Esophagus muscularis mucosa (tissue), 4 donors: ENCODE measurements at regions not wholly inside any gene's neighbourhood (a gene's known extent, or its start where the extent isn't known, plus 50 kb on each side); places are given as distances from the start of the nearest gene placed in this dataset.

Source experiments
- EP300 ChIP-seq: sonication (generic); formaldehyde crosslinking; IDR thresholded peaks from one replicate; pipeline ENCODE4 v1.6.1; 2017; ENCODE audit warnings: antibody characterized with exemption
- POLR2A ChIP-seq: fragments of 450-650 bp; IDR thresholded peaks from one replicate; pipeline ENCODE4 v1.6.1; 2017; ENCODE audit warnings: antibody characterized with exemption, moderate library complexity, mild to moderate bottlenecking, low read depth
- POLR2AphosphoS5 ChIP-seq, 2 donors: sonication (generic); formaldehyde crosslinking; IDR thresholded peaks; one replicate each; pipeline ENCODE4 v1.6.1; 2017; ENCODE audit warnings: antibody characterized with exemption in 2 of 2
- TF ChIP-seq, protein P1 (sequence below), 3 experiments: fragments of 200-600 bp in 2 of 3; fragments of 450-650 bp in 1 of 3; sonication (generic) in 2 of 3; IDR thresholded peaks; one replicate each; pipeline ENCODE4 v1.5.1; 2017 to 2019; ENCODE audit warnings: antibody characterized with exemption in 3 of 3, mild to moderate bottlenecking in 2 of 3, moderate library complexity in 1 of 3

GRCh38 chr2:149690825-149691224 lies 103.2 kb upstream of the MMADHC start:
- TF ChIP-seq, protein P1, sequence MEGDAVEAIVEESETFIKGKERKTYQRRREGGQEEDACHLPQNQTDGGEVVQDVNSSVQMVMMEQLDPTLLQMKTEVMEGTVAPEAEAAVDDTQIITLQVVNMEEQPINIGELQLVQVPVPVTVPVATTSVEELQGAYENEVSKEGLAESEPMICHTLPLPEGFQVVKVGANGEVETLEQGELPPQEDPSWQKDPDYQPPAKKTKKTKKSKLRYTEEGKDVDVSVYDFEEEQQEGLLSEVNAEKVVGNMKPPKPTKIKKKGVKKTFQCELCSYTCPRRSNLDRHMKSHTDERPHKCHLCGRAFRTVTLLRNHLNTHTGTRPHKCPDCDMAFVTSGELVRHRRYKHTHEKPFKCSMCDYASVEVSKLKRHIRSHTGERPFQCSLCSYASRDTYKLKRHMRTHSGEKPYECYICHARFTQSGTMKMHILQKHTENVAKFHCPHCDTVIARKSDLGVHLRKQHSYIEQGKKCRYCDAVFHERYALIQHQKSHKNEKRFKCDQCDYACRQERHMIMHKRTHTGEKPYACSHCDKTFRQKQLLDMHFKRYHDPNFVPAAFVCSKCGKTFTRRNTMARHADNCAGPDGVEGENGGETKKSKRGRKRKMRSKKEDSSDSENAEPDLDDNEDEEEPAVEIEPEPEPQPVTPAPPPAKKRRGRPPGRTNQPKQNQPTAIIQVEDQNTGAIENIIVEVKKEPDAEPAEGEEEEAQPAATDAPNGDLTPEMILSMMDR (IDR thresholded peaks at IDR 0.05) = no peak
- TF ChIP-seq POLR2AphosphoS5 (IDR thresholded peaks at IDR 0.05) (no peak), POLR2A (no peak), EP300 (no peak)
